Ecto neural progenitor cell (in vitro differentiated cells): ENCODE measurements at regions not wholly inside any gene's neighbourhood (a gene's known extent, or its start where the extent isn't known, plus 50 kb on each side); places are given as distances from the start of the nearest gene placed in this dataset.
"Not testable (repeated sequence)": the region's sequence is repeated elsewhere in the genome, so short reads cannot be mapped to it uniquely, and the experiment has no call there.

Experiments
- DNase-seq: peaks from one replicate; pipeline ENCODE4 v3.0.0-alpha.2; 2018; ENCODE audit warnings: low spot score

DNA sequence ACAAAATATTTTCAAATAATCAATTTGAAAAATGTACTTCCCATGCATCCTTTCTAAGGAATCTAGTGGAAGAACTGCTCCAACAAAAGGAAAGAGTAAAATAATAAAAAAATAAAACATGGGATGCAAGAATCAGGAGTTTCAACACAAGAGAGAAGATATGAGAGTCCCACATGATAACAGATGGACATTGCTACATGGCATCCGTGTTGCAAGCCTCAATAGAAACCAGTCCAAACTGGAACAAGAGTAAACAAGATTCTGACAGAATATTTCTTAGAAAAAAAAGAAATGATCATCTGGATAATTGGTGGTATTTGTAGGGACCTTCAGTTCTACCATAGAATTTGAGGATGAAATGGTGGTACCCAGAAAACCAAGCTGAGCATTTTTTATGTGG, 186.8 kb downstream of the FRK start:
- no peak for DNase-seq

DNA sequence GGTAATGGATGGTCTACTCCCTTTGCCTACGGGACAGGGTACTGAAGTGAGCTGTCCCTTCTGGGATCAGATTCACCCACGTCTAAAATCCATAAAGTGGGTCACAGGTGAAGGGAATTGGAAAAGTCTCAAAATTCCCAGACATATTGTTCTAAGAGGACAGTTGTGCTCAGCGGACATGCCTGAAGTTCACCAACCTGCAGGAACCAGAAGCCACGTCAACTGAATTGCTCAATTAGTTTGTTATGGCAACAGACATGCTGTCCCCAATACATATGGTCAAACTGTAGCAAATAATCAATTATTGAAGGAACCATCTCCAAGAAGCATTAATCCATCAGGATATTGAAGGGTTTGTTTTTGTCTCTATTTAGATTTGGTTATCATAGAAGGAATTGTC, 190.2 kb downstream of the FRK start:
- DNase-seq: no peak

DNA sequence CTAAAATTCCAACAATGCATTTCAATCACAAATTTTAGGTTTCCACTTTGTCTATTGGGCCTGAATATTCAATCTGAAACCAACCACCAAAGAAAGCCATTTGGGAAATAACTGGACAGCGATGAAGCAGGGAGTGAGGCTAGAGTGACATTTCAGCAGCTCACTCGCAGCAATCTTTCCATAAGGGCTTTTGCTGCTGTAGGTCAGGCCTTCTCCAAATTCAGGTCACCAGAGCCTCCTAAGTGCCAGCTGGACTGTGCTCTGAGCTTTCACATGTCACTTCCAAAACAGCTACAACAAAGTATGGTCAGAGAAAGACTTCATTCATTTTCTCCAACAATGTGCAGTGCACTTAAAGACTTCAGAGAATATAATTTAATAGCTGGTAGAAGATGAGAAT, 194.8 kb downstream of the FRK start:
- DNase-seq: no peak

DNA sequence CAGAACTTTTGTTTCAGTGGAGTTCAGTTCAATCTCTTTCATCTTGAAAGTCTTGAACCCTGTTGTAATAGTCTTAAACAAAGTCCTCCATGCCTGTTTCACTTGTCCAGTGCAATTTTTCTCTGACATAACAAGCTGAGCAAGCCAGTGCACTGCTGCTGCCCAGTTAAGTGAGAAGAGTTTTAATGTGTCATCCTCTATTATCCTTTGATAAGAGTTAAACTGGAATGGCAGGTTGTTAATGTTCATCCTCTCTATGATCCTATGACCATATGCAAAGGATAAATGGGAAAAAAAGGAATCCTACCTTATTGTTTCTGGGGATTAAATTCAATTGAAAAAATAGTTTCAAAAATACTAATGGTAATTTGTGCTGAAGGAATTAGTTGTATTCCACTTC, 197.5 kb downstream of the FRK start:
- no peak for DNase-seq

DNA sequence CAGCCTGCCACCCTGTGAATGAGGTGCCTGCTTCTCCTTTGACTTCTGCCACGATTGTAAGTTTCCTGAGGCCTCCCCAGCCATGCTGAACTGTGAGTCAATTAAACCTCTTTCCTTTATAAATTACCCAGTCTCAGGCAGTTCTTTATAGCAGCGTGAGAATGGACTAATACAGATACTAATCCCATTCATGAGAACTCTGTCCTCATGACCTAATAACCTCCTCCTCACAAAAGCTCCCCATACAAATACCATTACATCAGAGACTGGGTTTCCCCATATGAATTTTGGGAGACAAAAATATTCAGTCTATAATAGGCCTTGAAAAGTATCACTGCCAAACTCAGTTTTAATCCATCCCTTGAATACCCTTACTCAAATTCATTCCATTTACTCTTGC, 199.0 kb downstream of the FRK start:
- not testable (repeated sequence) for DNase-seq

DNA sequence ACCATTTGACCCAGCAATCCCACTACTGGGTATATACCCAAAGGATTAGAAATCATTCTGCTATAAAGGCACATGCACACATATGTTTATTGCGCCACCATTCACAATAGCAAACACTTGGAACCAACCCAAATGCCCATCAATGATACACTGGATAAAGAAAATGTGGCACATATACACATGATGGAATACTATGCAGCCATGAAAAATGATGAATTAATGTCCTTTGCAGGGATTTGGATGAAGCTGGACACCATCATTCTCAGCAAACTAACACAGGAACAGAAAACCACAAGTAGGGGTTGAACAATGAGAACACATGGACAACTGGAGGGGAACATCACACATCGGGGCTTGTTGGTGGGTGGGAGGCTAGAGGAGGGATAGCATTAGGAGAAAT, 201.1 kb downstream of the FRK start:
- not testable (repeated sequence) for DNase-seq

DNA sequence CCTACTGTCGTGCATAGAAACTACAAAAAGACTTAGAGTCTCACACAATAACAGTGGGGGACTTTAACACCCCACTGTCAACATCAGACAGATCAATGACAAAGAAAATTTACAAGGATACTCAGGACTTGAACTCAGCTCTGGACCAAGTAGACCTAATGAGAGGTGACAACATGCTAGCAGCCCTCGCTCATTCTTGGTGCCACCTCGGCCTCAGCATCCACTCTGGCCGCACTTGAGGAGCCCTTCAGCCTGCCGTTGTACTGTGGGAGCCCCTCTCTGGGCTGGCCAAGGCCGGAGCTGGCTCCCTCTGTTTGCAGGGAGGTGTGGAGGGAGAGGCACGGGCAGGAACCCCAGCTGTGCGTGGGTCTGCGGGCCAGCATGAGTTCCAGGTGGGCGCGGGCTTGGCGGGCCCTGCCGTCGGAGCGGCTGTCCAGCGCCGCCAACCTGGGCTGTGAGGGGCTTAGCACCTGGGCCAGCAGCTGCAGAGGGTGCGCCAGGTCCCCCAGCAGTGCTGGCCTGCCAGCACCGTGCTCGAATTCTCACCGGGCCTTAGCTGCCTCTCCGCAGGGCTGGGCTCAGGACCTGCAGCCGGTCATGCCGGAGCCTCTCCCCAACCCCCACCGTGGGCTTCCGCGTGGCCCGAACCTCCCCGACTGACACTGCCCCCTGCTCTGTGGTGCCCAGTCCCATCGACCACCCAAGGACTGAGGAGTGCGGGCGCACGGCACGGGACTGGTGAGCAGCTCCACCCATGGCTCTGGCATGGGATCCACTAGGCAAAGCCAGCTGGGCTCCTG, 205.6 kb downstream of the FRK start:
- no peak for DNase-seq

DNA sequence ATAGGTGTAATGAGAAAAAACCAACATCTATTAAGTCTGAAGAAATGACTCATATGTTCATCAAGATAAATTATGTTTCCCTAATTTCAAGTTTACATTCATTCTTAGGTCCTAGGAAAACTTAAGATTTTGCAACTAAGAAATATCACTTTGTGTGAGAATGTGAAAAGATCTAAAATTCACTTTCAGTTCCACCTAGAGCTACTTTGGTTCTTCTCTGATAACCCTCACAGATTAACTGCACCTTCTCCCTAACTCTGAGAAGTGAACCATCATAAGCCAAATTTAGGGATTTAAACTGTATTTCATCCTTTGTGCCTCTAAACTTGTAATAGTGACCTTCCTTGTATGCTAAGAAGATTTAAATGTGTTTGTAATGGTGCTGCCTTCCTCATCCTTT, 213.0 kb downstream of the FRK start:
- DNase-seq: no peak

DNA sequence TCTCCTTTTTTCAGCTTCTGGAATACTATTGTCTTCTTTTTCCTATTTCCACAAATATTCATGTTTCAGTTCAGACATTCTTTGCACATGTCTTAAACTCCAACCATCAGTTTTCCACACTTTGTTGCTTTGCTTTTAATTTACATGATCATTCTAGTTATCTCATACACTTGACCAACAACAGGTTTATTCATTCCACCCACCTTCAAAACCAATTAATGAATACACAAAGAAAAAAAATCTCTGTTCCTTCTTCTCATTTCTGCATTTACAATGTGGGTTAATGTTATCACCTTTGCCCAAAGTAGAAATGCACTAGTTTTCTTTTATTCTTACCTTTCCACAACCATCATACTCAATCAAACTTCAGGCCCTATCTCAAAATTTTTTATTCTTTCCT, 216.7 kb downstream of the FRK start:
- no peak for DNase-seq

DNA sequence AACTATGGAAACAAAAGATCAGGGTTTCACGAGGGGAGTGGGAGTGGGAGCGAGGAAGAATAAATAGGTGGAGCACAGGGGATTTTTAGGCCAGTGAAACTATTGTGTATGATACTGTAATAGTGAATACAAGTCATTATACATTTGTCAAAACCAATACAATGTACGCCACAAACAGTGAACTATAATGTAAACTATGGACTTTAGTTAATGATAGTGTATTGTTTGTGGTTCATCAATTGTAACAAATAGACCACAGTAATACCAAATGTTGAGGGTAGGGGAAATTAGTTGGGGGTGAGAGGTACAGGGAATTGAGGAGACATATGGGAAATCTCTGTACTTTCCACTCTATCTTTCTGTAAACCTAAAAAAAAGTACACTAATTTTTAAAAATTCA, 218.4 kb downstream of the FRK start:
- DNase-seq: no peak

DNA sequence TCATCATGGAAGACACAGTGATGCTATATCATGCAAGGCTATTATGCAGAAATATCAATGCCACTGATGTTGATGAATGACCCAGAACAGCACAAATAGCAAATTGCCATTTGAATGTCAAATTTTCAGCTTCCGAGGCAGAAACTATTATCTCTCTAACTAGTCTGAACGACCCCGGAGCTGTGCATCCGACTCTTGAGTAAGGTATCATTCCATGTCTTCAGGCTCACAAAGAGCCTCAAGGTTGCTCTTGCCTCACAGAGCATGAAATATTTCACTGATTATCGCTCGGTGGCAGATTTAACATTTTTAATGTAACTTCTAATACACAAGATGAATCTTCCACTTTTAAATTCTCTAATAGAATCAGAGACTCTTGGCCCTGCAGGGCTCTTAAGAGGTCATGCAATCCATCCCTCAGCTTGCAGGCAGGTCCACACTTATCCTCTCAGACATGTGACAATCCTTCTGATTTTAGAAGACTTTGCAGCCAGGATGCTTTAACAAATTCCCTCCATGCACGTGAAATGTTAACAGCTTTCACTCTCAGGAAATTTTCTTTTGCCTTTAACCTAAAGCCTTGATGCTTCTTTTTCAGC, 221.0 kb downstream of the FRK start:
- DNase-seq: no peak

DNA sequence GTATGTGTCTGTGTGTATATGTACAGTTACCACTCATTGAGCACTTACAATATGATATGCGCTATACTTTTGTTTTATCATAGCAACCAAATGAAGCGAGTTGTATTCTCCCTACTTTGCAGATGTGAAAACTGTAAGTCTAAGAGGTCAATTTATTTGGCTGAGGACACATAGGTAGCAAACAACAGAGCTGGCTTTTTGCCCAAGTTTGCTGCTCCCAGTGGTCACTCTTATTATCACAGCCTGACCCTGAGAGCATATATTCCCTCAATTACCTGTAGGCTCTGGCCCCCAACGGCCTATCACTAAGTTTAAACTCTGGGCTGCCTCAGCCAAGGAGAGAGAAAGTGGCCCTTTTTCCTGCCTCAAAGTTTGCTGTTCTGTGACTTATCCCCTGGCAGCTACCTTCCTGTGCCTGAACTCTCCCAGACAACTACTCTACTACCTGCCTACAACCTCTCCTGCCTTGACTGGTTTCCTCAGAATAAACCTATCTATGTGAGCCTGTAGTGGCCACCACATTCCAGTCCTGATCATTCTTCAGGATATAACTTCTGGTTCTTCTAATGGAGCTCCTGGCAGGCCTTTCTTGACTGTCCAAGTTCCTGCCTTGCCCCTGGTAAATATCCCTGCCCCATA, 221.8 kb downstream of the FRK start:
- DNase-seq: peak; percentile 44

DNA sequence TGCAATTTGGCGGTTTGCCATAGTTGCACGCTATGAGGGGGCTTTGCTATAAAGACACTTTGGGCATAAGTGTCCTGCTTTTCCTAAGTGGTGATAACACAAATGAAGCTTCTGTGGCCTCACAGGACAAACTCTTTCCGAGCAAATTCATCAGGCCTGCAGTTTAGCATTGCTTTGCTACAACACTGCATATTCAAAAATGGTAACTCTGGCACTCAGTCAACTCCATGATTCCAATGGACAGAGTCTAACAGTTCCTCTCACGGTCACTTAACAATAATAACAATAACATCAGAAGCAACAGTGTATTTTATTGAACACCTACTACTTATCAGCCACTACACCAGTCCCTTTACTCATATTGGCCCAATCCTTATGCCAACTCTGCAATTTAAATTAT, 222.5 kb downstream of the FRK start:
- no peak for DNase-seq

DNA sequence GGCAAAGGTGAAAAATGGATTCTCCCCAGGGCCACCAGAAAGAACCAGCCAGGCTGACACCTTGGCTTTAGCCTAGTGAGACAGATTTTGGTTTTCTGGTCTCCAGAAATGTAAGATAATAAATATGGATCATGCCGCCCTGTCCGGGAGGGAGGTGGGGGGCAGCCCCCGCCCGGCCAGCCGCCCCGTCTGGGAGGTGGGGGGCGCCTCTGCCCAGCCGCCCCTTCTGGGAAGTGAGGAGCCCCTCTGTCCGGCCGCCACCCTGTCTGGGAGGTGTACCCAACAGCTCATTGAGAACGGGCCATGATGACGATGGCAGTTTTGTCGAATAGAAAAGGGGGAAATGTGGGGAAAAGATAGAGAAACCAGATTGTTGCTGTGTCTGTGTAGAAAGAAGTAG, 224.3 kb downstream of the FRK start:
- not testable (repeated sequence) for DNase-seq

DNA sequence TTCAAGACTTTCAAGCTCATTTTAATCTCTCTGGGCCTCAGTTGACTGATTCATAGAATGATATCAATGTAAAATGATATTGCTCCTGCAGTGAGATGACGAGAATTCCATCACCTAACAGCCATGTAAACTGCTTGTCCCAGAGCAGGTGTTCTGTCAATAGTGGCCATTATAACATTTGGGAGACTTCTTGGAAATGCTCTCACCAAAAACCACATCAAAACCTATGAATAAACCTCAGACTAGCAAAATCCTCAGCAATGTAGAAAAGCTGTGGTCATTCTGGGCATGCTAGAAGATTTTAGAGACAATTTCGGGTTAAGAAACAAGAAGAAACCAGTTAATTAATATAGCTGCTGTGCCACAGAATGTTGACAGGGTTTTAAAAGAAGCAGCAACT, 225.4 kb downstream of the FRK start:
- DNase-seq: no peak

DNA sequence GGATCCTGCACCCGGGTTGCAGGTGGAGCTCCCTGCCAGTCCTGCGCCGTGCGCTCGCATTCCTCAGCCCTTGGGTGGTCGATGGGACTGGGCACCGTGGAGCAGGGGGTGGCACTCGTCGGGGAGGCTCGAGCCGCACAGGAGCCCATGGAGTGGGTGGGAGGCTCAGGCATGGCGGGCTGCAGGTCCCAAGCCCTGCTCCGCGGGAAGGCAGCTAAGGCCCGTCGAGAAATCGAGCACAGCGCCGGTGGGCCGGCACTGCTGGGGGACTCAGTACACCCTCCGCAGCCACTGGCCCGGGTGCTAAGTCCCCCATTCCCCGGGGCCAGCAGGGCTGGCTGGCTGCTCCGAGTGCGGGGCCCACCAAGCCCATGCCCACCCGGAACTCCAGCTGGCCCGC, 226.1 kb downstream of the FRK start:
- DNase-seq: not testable (repeated sequence)

DNA sequence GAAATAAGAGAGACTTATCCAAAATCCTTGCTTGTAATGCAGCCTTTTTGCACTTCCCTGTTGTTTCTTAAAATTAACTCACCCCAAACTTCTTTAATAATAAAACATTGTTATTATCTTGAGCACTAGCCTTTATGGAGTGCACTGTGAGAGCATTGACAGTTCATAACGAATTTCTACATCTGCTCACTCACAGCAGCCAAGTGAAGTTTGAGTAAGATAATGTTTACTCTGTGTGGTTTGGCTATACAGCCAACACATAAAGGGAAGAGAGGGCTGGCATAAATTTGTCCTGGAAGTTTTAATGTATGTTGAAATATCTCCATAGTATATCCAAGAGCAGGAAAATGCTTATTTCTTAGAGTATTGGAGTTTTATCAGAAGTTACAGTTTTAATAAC, 227.9 kb downstream of the FRK start:
- DNase-seq: no peak

DNA sequence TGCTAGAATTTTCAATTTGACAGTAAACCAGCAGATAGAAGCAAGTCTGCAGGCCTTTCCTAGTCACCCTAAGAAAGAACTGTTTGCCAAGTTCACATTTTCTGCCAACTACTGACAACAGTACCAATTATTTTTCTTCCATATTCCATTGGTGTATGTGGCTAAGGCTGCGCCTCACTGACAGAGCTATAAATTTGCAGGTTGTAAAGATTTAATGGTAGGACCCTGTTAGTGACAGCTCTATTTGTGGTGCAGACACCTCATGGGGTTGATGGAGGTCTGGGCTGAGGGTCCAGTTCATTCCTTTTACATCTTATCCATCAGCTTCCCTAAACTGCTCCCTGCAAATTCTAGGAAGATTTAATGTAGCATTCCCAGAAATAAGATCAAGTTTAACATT, 228.5 kb downstream of the FRK start:
- DNase-seq: no peak

DNA sequence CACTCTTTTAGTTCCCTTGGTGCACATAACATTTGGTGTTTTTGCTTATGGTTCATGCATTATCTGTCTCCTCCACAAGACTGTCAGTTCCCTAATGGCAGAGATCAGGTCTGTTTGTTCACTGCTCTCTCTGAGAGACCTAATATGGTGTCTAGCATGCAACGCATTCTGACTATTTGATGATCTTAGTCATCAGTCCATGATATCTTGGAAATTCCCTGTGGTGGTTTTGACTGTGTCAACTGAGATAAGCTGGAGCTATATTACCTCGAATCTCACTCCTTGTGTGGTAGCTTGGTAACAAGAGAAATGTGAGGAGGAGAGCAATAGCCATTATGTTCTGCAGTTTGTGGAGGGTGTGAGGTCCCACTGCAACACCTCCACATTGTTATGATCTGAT, 229.8 kb downstream of the FRK start:
- no peak for DNase-seq

DNA sequence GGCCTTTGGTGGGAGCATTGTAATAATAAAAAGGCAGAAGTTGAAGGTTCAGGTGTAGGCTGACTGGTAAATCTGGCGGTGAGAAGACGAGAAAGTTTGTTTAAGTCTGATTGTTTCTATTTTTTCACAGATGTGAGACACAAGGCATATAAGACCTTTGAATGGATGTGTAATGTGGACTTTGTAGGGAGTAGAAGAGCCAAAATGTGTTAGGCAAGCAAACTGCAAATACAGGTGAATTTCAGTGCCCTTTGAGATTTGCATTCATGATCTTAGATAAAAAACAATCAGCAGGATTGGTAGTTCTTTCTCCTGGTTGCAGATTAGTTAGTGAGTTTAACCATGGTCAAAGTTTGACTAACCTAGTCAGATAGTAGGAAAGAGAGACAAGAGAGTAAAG, 238.9 kb downstream of the FRK start:
- DNase-seq: no peak

DNA sequence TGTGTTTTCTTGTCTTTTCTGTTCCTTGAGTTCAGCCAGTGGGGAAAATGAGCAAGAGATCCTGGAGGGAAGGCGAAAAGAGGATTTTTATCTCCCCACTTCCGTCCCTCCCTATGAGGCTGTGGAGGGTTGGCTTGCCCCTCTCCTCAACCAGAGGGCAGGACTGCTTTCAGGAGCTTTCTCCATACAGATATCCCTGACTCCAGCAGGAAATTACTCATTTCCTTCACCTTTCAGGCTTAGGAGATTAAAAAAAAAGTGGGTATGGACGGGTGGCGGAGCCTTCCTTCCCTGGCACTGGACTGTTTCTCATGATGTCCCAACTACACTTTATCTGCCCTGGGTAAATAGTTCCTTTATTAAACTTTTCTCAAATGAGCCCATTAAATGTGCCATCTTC, 241.2 kb downstream of the FRK start:
- DNase-seq: no peak

DNA sequence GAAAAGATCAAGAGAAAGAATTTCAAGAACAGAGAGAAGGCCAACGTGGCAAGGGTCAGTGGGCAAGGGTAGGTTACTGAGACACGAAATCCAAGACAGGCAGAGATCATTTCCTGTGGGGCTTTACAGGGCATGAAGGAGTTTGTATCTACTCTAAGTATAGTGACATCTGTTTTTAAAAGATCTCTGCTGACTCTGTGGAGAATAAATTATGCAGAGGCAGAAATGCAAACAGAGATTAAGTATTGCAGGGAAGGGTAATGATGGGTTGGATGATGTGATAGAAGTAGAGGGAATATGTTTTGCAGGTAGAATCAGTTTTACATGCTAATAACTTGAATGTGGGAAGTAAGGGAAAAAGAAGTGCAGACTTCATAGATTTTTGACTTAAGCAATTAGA, 243.5 kb downstream of the FRK start:
- no peak for DNase-seq

DNA sequence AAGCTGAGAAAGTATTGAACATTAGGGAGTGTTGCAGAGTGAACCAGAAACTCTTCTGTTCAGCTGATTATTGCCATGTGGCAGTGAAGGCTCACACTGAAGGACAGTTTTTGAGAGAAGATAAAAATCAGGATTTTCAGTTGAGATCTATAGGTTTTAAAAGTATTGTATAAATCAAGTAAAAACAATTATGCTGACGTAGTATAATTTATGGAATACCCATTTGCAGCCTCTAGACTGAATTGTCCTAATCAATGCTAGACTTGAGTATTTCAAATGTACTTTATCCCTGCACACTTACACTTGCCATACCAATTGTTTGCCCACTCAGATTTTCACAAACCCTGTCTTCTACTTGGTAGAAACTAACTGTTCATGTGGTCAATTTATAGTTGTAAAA, 245.8 kb downstream of the FRK start:
- no peak for DNase-seq

DNA sequence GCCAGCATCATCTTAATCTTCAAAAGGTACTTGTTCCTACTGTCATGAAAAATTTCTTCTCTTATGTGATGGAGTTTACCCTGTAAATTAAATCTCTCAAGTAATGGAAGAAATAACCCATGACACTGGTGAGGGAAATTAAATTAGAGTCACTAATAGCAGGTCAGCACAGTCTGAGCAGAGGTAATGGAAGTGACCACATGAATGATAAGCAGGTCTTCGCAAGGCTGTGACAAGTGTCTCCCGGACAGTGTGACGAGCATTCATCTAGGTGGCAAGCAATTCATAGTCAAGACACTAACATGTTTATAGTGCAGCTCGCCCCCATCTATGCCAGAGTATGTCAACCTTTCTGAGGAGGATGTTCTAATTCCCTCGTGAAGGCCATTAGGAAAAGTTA, 249.2 kb downstream of the FRK start:
- DNase-seq: no peak
